Activated naive CD4-positive, alpha-beta T cell treated with anti-CD3 and anti-CD28 coated beads, Interleukin-2, amount 50 U/mL, for 72 hours (primary cell): ENCODE measurements at regions not wholly inside any gene's neighbourhood (a gene's known extent, or its start where the extent isn't known, plus 50 kb on each side); places are given as distances from the start of the nearest gene placed in this dataset.
A peak's percentile ranks its signal among the peaks of the same experiment; 100 is the strongest.

Experiments
- ATAC-seq, 2 donors: fragments of 150-1000 bp; cut with Tn5 transposase; 2 replicates each; pipeline ENCODE4 v1.10.0; 2021; ENCODE audit warnings: mild to moderate bottlenecking in 2 of 2, moderate library complexity in 2 of 2
- DNase-seq, 2 donors: peaks; one replicate each; pipeline ENCODE4 v3.0.0; 2021 to 2022; ENCODE audit warnings: low spot score in 2 of 2
- H3K27ac Mint-ChIP-seq, 2 donors: one replicate each; pipeline ENCODE4 v1.8.0; 2022; ENCODE audit warnings: mild to moderate bottlenecking in 2 of 2, mixed read lengths in 2 of 2
- H3K36me3 Mint-ChIP-seq, 2 donors: one replicate each; pipeline ENCODE4 v1.8.0; 2022; ENCODE audit warnings: mixed read lengths in 2 of 2
- H3K9me3 Mint-ChIP-seq, 2 donors: one replicate each; pipeline ENCODE4 v1.8.0; 2022; ENCODE audit warnings: mixed read lengths in 2 of 2

GRCh38 chr5:133905424-133905823 is 63.0 kb downstream of the C5orf15 start:
- Mint-ChIP-seq H3K36me3 (no peaks in the 10 kb centered on the region), H3K27ac (no peak overlapping the region), H3K9me3 (no peaks in the 10 kb centered on the region)
- no peak for DNase-seq
- no peak for ATAC-seq

DNA sequence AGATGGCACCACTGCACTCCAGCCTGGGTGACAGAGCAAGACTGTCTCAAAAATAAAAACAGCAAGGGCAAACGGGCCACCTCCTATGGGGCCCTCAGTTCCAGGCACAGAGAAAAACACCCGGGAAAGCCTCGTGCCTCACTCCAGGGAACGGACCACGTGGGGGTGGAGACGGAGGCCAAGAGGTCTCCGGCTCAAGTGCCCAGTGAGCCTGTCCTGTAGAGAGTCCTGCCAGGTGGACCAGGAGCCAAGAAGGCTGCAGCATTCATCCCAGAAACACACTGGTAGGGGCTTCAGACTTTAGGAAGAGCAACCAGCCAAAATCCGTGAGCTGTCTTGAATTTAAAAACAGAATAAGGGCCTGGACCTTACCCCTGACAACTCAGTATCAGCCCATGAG is 63.8 kb downstream of the C5orf15 start:
- DNase-seq = no peak
- ATAC-seq = no peak
- no peaks in the 10 kb centered on the region for H3K9me3 Mint-ChIP-seq
- H3K36me3 Mint-ChIP-seq = no peaks in the 10 kb centered on the region
- H3K27ac Mint-ChIP-seq = peak overlapping the region; percentile 66 to 67

GRCh38 chr5:133902511-133903118 is 65.8 kb downstream of the C5orf15 start:
- no peak for ATAC-seq
- no peaks in the 10 kb centered on the region for H3K36me3 Mint-ChIP-seq
- no peak overlapping the region for H3K27ac Mint-ChIP-seq
- no peaks in the 10 kb centered on the region for H3K9me3 Mint-ChIP-seq
- DNase-seq = no peak

DNA sequence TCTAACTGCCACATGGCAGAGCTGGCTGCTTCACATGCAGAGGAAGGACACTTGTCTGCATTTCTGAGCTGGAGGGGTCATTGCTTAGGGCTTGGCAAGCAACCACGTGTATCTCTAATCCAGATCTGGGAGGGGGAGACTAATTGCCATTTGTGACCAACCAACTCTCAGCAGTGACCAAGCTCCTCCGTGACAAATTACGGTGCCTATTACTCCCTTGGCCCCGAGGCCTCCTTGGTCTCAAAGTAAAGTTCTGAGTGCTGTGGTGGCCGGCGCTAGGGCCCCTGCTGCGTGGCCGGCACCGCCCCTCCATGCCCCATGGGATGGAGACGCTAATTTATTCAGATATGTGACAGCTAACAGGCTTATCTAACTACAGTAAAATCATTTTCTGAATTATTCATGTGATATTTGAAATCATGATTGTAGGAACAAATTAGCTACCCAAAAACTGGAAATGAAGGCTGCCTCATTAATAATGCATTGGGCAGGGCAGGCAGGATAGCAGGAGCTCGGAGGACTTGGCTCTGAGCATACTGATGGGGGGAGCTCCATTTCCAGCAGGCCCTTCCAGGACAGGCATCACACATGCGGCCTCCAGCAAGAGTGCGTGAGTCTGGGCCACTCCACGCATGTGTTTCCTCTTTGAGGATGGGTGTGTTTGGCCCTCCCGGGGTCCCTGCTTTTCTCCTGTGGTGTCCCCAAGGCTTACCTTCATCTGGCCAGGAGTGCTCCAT is 67.7 kb downstream of the C5orf15 start:
- H3K9me3 Mint-ChIP-seq = no peaks in the 10 kb centered on the region
- ATAC-seq = no peak
- no peaks in the 10 kb centered on the region for H3K36me3 Mint-ChIP-seq
- no peak for DNase-seq
- peak overlapping the region in 1 of 2 donors; percentile 25 for H3K27ac Mint-ChIP-seq

- Mint-ChIP-seq H3K36me3 (no peaks in the 10 kb centered on the region), H3K9me3 (no peaks in the 10 kb centered on the region), H3K27ac (peak overlapping the region in 1 of 2 donors; percentile 60)
- no peak for DNase-seq
- ATAC-seq = no peak
These were observed 68.9 kb downstream of the C5orf15 start for GRCh38 chr5:133899506-133899905.

DNA sequence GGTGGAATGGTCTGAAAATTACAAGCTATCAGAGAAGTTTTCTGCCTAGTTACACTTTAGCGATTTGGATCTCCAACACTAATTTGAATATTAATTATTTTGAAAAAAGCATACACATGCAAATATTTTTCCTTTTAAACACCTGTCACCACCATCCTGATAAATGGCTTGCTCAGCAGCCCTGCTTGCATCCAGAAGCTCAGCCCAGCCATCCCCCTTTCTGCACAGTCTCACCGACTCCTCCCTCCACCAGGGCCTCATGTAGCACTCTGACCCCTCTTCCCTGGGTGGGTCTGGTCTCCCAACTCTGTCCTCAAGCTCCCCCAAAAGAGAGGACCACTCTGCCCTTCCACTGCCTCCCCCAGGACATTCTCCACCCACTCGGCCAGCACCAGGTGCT is 70.0 kb downstream of the C5orf15 start:
- ATAC-seq = no peak
- Mint-ChIP-seq H3K36me3 (no peaks in the 10 kb centered on the region), H3K9me3 (no peaks in the 10 kb centered on the region), H3K27ac (no peak overlapping the region)
- no peak for DNase-seq

GRCh38 chr5:133897431-133897830 is 71.0 kb downstream of the C5orf15 start:
- H3K27ac Mint-ChIP-seq = no peak overlapping the region
- no peak for ATAC-seq
- no peak for DNase-seq
- H3K36me3 Mint-ChIP-seq = no peaks in the 10 kb centered on the region
- no peaks in the 10 kb centered on the region for H3K9me3 Mint-ChIP-seq

- no peak for ATAC-seq
- H3K36me3 Mint-ChIP-seq = no peaks in the 10 kb centered on the region
- no peak for DNase-seq
- peak overlapping the region in 1 of 2 donors; percentile 43 for H3K27ac Mint-ChIP-seq
- no peaks in the 10 kb centered on the region for H3K9me3 Mint-ChIP-seq
These were observed 71.6 kb downstream of the C5orf15 start for GRCh38 chr5:133896873-133897272.

- Mint-ChIP-seq H3K9me3 (no peaks in the 10 kb centered on the region), H3K27ac (peak overlapping the region in 1 of 2 donors; percentile 43), H3K36me3 (no peaks in the 10 kb centered on the region)
- DNase-seq = no peak
- peak in 1 of 2 donors; percentile 34 for ATAC-seq
These were observed 72.2 kb downstream of the C5orf15 start for GRCh38 chr5:133895979-133896845.

GRCh38 chr5:133894143-133894542 is 74.3 kb downstream of the C5orf15 start:
- no peaks in the 10 kb centered on the region for H3K9me3 Mint-ChIP-seq
- H3K27ac Mint-ChIP-seq = no peak overlapping the region
- no peaks in the 10 kb centered on the region for H3K36me3 Mint-ChIP-seq
- DNase-seq (no peak), ATAC-seq (no peak)

DNA sequence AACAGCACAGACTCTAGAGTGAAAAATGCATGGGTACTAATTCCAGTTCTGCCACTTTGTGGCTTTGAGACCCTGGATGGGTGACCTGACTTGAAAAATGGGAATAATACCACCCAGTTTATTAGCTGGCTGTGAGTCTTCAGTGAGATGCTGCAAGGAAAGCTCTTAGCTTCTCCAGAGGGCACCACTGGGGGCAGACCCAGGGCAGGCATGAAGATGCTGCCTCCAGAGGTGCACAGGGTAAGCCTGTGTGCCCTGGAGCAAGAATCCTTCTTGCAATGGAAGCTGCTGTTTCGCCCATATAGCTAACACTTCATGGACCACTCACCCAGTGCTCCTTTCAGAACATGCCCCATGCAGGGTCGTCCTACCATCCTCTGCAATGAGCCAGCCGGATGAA is 75.7 kb downstream of the C5orf15 start:
- ATAC-seq = no peak
- no peaks in the 10 kb centered on the region for H3K36me3 Mint-ChIP-seq

DNA sequence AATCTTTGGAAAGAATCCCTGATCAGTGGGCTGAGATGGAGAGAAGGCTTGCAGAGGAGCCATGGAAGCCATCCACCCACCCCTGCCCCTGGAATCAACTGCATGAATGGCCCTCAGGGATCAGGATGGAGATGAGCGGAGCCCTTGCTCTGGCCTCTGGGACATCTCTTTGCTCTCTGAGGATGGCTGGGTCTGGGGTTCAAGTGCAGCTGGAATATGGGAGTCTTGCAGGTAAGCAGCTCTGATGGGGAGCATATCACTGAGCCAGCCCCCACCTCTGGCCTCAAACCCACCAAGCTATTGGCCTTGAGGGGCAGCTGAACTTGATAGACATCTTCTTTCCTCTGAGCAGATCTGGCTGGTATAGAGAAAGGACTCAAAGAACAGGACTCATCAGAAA is 76.1 kb downstream of the C5orf15 start:
- H3K9me3 Mint-ChIP-seq = no peaks in the 10 kb centered on the region
- DNase-seq (no peak), ATAC-seq (no peak)
- no peaks in the 10 kb centered on the region for H3K36me3 Mint-ChIP-seq
- H3K27ac Mint-ChIP-seq = no peak overlapping the region

More for the DNA sequence above, 75.7 kb downstream of the C5orf15 start:
- no peak overlapping the region for H3K27ac Mint-ChIP-seq
- DNase-seq = no peak
- no peaks in the 10 kb centered on the region for H3K9me3 Mint-ChIP-seq

DNA sequence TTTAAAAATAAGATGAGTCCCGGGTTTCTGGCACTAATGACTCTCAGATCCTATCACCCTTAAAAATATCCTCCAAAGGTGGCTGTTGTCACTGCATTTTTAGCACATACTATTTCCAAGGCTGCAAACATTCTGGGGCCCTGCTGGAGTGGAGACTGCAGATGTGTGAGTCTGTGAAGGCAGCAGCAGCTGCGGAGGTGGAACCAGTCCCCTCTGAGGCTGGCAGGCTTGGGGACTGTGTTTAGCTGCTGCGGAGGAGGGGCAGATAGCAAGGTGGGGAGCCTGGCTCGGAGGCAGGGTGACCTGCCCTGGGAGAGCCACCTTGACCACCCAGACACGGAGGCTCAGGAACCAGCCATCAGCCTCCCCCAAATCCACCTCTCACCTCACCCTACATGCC is 77.0 kb downstream of the C5orf15 start:
- no peaks in the 10 kb centered on the region for H3K36me3 Mint-ChIP-seq
- H3K27ac Mint-ChIP-seq = no peak overlapping the region
- no peak for ATAC-seq
- no peaks in the 10 kb centered on the region for H3K9me3 Mint-ChIP-seq
- DNase-seq = no peak

- no peaks in the 10 kb centered on the region for H3K36me3 Mint-ChIP-seq
- no peak overlapping the region for H3K27ac Mint-ChIP-seq
- DNase-seq = no peak
- no peaks in the 10 kb centered on the region for H3K9me3 Mint-ChIP-seq
- no peak for ATAC-seq
These were observed 77.6 kb downstream of the C5orf15 start for GRCh38 chr5:133890776-133891280.

GRCh38 chr5:133890314-133890713 is 78.1 kb downstream of the C5orf15 start:
- H3K9me3 Mint-ChIP-seq = no peaks in the 10 kb centered on the region
- H3K27ac Mint-ChIP-seq = no peak overlapping the region
- DNase-seq (no peak), ATAC-seq (peak in 1 of 2 donors; percentile 61)
- H3K36me3 Mint-ChIP-seq = no peaks in the 10 kb centered on the region

- H3K9me3 Mint-ChIP-seq = no peaks in the 10 kb centered on the region
- no peak for ATAC-seq
- no peak for DNase-seq
- H3K36me3 Mint-ChIP-seq = no peaks in the 10 kb centered on the region
- no peak overlapping the region for H3K27ac Mint-ChIP-seq
These were observed 79.0 kb downstream of the C5orf15 start for GRCh38 chr5:133889271-133889905.

DNA sequence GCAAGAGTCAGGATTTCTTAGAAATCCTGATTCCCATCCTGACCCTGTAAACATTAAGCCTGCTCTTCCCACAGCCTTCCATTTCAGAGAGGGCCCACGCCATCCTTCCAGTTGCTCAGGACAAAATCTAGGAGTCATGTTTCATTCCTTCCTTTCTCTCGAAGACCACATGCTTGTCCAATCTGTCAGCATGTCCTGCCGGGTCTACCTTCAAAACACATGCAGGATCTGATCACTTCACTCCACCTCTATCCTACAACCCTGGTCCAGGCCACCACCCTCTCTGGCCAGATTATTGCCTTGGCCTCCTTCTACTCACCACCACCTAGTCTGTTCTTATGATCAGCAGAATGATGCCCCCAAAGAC is 79.8 kb downstream of the C5orf15 start:
- ATAC-seq (no peak), DNase-seq (no peak)
- Mint-ChIP-seq H3K9me3 (no peaks in the 10 kb centered on the region), H3K36me3 (no peaks in the 10 kb centered on the region), H3K27ac (peak overlapping the region in 1 of 2 donors; percentile 8)
